Large intestine (tissue), 3 donors: ENCODE measurements at regions not wholly inside any gene's neighbourhood (a gene's known extent, or its start where the extent isn't known, plus 50 kb on each side); places are given as distances from the start of the nearest gene placed in this dataset.
A peak's percentile ranks its signal among the peaks of the same experiment; 100 is the strongest.

Experiments
- DNase-seq, 2 donors: peaks; one replicate each; pipeline versions ENCODE4 v3.0.0 to v3.0.0-alpha.2; 2013
- H3K27ac ChIP-seq: one replicate; pipeline ENCODE4 v1.5.1; 2013; ENCODE audit warnings: low read length
- H3K27me3 ChIP-seq: 2 replicates; pipeline ENCODE4 v1.6.1; 2013; ENCODE audit warnings: low read length; ENCODE audit not compliant: control insufficient read depth, insufficient read depth
- H3K36me3 ChIP-seq: 2 replicates; pipeline ENCODE4 v1.6.1; 2013; ENCODE audit warnings: low read length; ENCODE audit not compliant: control insufficient read depth, insufficient read depth
- H3K4me1 ChIP-seq: one replicate; pipeline ENCODE4 v1.6.1; 2013; ENCODE audit warnings: low read length; ENCODE audit not compliant: control insufficient read depth, insufficient read depth
- H3K4me3 ChIP-seq: one replicate; pipeline ENCODE4 v1.5.1; 2013; ENCODE audit warnings: low read length
- H3K9me3 ChIP-seq: one replicate; pipeline ENCODE4 v1.6.1; 2013; ENCODE audit warnings: mild to moderate bottlenecking, low read depth, low read length, moderate library complexity; ENCODE audit not compliant: control insufficient read depth
- WGBS: methylation state at CpG from one replicate; pipeline ENCODE4 v1.1.5; 2013; ENCODE audit warnings: low lambda C conversion rate; ENCODE audit not compliant: insufficient coverage; 5-methylcytosine and 5-hydroxymethylcytosine counted together

DNA sequence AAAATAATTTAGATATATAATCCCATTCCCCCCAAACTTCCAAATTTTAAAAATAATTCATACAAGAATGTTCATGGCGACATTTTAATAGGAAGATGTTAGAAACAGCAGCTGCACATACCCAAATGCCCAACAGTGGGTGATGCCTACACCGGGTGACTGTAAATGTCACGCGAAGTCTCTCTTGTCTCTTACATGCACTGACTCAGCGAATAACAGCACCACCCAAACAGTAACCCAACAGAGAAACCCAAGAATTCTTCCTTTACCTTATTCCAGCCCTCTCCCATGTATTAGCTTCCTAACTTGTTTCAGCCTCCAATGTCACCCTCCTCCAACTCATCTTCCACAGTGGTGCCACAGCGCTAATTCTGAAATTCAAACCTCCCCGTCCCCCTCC, 74.5 kb upstream of the E2F3 start:
- no CpG with 5 or more reads among the region's 7 CpGs for WGBS
- Histone ChIP-seq H3K4me1 (no peaks in the 10 kb centered on the region), H3K4me3 (no peak overlapping the region), H3K27me3 (no peaks in the 10 kb centered on the region), H3K36me3 (no peaks in the 10 kb centered on the region), H3K27ac (no peak overlapping the region), H3K9me3 (no peaks in the 10 kb centered on the region)
- DNase-seq, result no peak

DNA sequence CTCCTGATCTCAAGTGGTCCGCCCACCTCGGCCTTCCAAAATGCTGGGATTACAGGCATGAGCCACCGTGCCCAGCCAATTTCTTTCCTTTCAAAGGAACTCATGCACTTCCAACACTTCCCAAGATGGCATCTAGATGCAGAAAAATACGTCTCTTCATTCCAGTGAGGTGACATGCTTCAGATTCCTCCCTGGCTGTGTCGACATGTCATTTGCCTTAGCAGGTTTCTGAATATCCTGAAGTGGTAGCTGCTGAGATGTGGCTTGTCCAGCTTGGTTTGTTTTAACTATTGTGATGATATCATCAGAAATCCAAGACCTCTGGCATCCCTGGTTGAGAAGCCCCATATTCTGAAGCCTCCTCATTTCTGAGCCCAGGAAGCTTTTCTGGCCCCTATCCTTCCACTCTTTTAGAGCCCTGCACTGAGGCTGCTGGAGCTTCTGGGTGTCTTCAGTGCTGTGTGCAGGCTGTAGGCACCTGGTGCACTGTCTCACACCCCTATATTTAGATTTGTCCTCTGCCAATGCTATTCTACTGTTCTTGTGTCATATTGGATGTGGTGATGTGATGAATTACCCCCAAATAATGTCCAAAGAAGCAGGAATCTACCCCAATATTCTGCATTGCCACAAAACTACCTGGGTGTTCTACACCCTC, 73.3 kb upstream of the E2F3 start:
- no peaks in the 10 kb centered on the region for H3K36me3 ChIP-seq
- WGBS, result no CpG with 5 or more reads among the region's 5 CpGs
- no peak for DNase-seq
- H3K27ac ChIP-seq, result no peak overlapping the region
- no peaks in the 10 kb centered on the region for H3K27me3 ChIP-seq
- no peak overlapping the region for H3K4me3 ChIP-seq
- H3K4me1 ChIP-seq, result no peaks in the 10 kb centered on the region
- H3K9me3 ChIP-seq, result no peaks in the 10 kb centered on the region

DNA sequence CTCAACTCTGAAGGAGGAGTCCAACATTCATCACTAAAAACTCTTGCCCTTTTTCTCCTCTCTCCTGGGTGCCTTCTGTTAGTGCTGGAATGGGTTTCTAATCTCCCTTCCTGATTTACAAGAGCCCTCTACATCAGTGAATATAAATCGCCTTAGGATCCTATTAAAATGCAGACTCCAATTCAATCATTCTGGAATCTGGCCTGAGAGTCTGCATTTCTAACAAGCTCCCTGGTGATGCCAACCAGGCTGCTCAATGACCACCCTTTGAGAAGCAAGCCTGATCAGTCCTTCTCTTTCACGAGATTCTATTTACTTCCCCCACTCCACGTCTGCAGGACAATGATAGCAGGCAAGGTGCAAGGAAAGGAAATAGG, 72.8 kb upstream of the E2F3 start:
- Histone ChIP-seq H3K4me3 (no peak overlapping the region), H3K27ac (no peak overlapping the region), H3K36me3 (no peaks in the 10 kb centered on the region), H3K4me1 (no peaks in the 10 kb centered on the region), H3K27me3 (no peaks in the 10 kb centered on the region), H3K9me3 (no peaks in the 10 kb centered on the region)
- WGBS, result 100% methylated on average over 1 of the region's 3 CpGs
- DNase-seq, result no peak

DNA sequence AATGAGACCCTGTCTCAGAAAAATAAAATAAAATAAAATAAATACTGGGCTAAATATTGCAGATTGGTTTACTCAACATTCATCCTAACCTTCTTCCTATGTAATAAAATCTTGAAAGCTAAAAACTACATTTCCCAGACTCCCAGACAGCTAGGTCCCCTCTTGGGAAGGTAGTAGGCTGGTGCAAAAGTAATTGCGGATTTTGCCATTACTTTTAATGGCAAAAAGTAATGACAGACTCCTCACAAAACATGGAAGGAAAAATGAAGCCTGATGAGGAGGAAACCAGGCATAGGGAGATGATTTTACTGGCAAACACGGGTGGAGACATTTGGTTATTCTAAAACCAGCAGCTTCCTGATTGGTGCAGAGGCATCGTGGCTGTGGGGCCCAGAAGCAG, 70.6 kb upstream of the E2F3 start:
- WGBS, result no CpG with 5 or more reads among the region's 3 CpGs
- no peak overlapping the region for H3K27ac ChIP-seq
- no peaks in the 10 kb centered on the region for H3K4me1 ChIP-seq
- no peaks in the 10 kb centered on the region for H3K36me3 ChIP-seq
- H3K4me3 ChIP-seq, result no peak overlapping the region
- no peak for DNase-seq
- H3K27me3 ChIP-seq, result no peaks in the 10 kb centered on the region
- H3K9me3 ChIP-seq, result no peaks in the 10 kb centered on the region

DNA sequence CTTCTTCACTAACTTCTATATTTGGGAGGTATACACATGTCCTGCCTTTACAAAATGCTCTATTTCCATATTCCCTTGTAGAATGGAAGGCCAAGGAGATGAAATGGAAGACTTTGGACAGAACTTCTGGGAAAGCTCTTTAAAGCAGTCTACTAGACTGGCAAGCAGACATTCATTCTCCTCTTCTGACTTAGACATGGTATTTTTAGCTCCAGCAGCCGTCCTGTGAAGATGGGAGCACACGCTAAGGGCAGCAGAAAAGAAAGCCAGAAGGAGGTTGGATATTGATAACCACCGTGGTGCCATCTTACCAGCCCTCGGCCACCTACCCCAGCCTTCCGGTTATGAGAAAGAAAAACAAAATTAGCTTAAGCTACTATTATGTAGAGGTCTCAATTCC, 70.1 kb upstream of the E2F3 start:
- no CpG with 5 or more reads among the region's 5 CpGs for WGBS
- H3K27ac ChIP-seq, result no peak overlapping the region
- DNase-seq, result no peak
- H3K9me3 ChIP-seq, result no peaks in the 10 kb centered on the region
- H3K4me3 ChIP-seq, result no peak overlapping the region
- H3K4me1 ChIP-seq, result no peaks in the 10 kb centered on the region
- no peaks in the 10 kb centered on the region for H3K36me3 ChIP-seq
- no peaks in the 10 kb centered on the region for H3K27me3 ChIP-seq

DNA sequence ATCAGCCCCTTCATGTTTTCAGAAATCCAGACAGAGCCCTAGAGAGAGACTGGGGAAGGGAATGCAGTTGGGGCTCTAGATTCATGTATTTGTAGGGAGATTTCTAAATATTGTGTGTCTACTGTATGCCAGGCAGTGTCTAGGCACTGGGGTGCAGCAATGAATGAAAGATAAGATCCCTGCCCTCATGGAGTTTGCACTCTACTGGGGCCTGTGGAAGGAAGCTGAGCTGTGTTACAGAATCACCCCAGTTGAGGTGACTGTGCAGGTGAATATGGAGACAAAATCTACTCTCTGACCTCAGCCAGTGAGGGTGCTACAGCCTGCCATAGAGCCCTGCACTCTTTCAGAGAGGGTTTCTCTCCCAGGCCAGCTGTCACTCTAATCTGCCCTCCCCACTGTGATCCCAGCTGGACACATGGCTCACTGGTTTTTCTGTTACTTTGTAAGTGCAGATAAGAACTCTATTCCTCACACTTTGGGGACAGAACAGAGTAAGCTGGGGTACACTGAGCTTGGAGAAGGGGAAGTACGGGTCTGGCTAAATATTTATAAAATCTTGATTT, 69.2 kb upstream of the E2F3 start:
- no peak overlapping the region for H3K4me3 ChIP-seq
- no CpG with 5 or more reads among the region's 1 CpG for WGBS
- no peak overlapping the region for H3K27ac ChIP-seq
- H3K36me3 ChIP-seq, result no peaks in the 10 kb centered on the region
- H3K27me3 ChIP-seq, result no peaks in the 10 kb centered on the region
- no peaks in the 10 kb centered on the region for H3K9me3 ChIP-seq
- no peak for DNase-seq
- no peaks in the 10 kb centered on the region for H3K4me1 ChIP-seq

DNA sequence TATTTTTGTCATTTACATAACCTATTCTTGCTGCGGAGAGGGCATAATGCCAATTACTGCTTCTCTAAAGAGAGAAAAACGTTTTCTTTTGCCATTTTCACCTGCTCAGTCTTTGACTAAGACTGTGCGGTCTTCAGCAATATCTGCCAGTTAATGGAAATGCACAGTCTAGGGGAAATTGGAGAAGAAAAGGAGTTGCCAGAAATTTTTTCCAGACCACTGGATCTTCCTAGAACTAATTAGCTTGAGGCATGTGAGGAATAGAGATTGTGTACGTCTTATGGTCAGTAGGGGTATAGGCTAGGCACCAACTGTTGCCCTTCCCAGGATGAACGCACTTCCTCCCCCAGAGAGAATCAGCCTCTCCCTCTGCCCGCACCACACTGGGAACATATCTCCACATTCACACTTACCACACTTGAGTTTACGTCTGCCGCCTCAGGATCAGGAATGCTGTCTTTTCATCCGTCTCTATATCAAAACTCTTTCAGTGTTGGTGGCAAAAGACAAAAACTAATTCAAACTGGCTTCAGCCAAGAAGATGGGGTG, 67.9 kb upstream of the E2F3 start:
- Histone ChIP-seq H3K36me3 (no peaks in the 10 kb centered on the region), H3K4me3 (no peak overlapping the region), H3K27me3 (no peaks in the 10 kb centered on the region), H3K27ac (no peak overlapping the region), H3K4me1 (no peaks in the 10 kb centered on the region), H3K9me3 (no peaks in the 10 kb centered on the region)
- no peak for DNase-seq
- WGBS, result 100% methylated on average over 1 of the region's 9 CpGs

DNA sequence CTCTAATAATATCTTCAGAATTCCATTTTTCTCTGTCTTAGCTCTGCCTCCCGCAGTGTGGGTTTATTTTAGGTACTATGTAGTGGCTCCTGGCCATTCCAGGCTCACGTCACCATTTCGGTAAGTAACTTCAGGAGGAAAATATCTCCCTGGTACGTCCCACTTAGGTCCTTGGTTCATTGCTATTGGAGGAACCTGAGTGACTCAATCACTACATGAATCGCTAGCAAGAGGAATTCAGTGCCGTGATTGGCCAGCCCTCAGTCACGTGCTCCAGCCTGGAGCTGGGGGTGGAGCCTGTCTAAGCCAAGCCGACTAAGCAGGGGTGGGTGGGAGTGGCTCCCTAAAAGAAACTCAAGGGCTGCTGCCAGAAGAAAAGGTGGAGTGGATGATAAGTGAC, 67.3 kb upstream of the E2F3 start:
- no peaks in the 10 kb centered on the region for H3K27me3 ChIP-seq
- H3K9me3 ChIP-seq, result no peaks in the 10 kb centered on the region
- H3K36me3 ChIP-seq, result no peaks in the 10 kb centered on the region
- no peaks in the 10 kb centered on the region for H3K4me1 ChIP-seq
- DNase-seq, result no peak
- H3K4me3 ChIP-seq, result no peak overlapping the region
- WGBS, result no CpG with 5 or more reads among the region's 8 CpGs
- no peak overlapping the region for H3K27ac ChIP-seq

DNA sequence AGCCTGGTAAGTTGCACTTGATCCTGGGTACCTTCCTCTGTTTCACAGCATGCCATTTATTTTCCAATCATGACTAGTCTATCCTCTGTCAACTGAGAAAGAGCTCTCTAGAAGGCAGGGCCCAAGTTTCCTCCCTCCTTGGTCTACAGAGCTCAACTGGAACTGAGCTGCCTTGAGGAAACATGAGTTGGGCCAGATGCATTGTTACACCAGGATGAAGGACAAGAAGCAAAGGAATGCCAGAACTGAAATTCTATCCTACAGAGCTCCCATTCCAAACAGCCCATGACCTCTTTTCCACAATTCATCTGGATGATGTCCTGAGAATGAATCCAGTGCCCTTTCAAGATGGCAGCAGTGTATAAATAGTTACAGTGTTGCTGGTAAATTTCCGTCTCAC, 66.7 kb upstream of the E2F3 start:
- no peak overlapping the region for H3K4me3 ChIP-seq
- WGBS, result no CpG with 5 or more reads among the region's 1 CpG

DNA sequence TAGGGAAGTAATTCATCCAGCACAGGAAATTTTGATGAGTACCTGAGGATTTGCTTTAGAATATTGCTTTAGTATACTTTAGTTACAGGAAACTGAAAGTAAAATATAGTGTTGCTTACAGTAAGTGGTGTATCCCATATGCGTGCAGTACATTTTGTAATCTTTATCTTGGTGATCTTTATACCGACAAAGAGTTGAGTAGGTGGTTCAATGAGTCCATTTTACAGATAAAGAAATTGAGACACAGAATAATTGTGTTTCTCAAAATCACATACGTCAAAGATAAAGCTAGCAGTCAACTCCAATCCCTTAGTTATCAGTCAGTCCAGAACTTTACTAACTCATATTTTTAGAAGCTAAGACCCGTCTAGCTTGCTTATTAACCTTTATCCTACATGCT, 65.8 kb upstream of the E2F3 start:
- Histone ChIP-seq H3K4me3 (no peak overlapping the region), H3K4me1 (peaks cover 3% of the 10 kb centered on the region), H3K27ac (no peak overlapping the region), H3K27me3 (no peaks in the 10 kb centered on the region), H3K9me3 (no peaks in the 10 kb centered on the region), H3K36me3 (no peaks in the 10 kb centered on the region)
- WGBS, result 37% methylated on average over 3 of the region's 4 CpGs
- peak in 1 of 2 donors; percentile 49 for DNase-seq

More for the DNA sequence above, 66.7 kb upstream of the E2F3 start:
- H3K4me1 ChIP-seq, result no peaks in the 10 kb centered on the region
- no peak overlapping the region for H3K27ac ChIP-seq
- no peak for DNase-seq
- no peaks in the 10 kb centered on the region for H3K9me3 ChIP-seq
- H3K36me3 ChIP-seq, result no peaks in the 10 kb centered on the region
- no peaks in the 10 kb centered on the region for H3K27me3 ChIP-seq

DNA sequence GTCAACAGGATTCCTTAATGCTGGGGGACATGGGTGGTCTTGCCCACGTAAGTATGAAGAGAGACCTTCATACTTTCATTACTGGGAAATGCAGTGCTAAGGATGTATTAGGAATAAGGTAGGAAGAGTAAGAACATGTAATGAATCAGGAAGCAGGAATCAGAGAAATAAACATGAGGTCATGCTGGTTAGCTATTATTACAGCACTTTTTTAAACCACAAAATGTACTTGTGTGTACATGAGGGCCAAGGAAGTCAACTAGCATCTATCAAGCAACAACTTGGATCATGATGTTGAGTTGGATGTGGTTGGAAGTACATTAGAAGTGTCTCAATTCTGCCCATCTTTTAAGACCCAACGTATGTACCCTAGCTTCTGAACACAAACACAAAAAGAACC, 63.5 kb upstream of the E2F3 start:
- Histone ChIP-seq H3K36me3 (no peaks in the 10 kb centered on the region), H3K27me3 (no peaks in the 10 kb centered on the region), H3K4me3 (no peak overlapping the region), H3K9me3 (no peaks in the 10 kb centered on the region), H3K27ac (no peak overlapping the region), H3K4me1 (peaks cover 12% of the 10 kb centered on the region)
- DNase-seq, result no peak
- WGBS, result 100% methylated on average over 1 of the region's 2 CpGs
